Thyroid gland (tissue), 4 donors: ENCODE measurements at regions not wholly inside any gene's neighbourhood (a gene's known extent, or its start where the extent isn't known, plus 50 kb on each side); places are given as distances from the start of the nearest gene placed in this dataset.

Experiments used
- CTCF ChIP-seq, 6 experiments: fragments of 200-600 bp in 3 of 6; fragments of 450-650 bp in 3 of 6; sonication (generic) in 3 of 6; IDR thresholded peaks; one replicate each; pipeline ENCODE4 v1.5.1; 2016 to 2019; ENCODE audit warnings: antibody characterized with exemption in 6 of 6, mild to moderate bottlenecking in 2 of 6, inconsistent platforms in 1 of 6, moderate library complexity in 1 of 6
- POLR2A ChIP-seq, 2 donors: fragments of 450-650 bp; IDR thresholded peaks; one replicate each; pipeline ENCODE4 v1.6.1; 2017; ENCODE audit warnings: antibody characterized with exemption in 2 of 2, mild to moderate bottlenecking in 2 of 2, moderate library complexity in 1 of 2

DNA sequence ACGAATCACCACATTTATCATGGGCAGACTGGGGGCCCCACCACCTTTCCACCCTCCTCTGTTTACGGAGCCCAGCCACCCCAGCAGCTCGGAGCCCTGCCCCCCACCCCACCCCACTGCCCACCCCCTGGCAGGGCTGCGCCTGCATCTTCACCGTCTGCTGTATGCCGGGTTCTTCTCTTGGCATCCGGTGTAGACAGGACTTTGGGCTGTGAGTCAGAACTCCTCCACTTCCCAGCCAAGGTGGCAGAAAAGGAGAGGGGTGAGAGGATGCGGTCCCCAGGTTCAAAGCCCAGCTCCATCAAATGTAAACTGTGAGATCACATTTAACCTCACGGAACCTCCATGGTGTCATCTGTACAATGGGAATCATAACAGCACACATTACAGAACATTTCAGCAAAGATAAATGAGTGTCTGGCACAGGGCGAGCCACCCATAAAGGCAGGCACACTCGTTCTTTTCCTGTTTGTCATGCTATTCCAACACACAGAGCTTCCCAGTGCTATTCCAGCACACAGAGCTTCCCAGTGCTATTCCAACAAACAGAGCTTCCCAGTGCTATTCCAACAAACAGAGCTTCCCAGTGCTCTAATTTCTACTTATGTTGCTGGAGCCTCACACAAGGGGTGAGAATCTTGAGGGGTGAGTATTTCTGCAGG lies 292.7 kb upstream of the RTL1 start:
- TF ChIP-seq CTCF (IDR thresholded peaks at IDR 0.05): no peak
- no peak for TF ChIP-seq POLR2A (IDR thresholded peaks at IDR 0.05)
